Left lung (tissue), 4 donors: ENCODE measurements at regions not wholly inside any gene's neighbourhood (a gene's known extent, or its start where the extent isn't known, plus 50 kb on each side); places are given as distances from the start of the nearest gene placed in this dataset.
A peak's percentile ranks its signal among the peaks of the same experiment; 100 is the strongest.

Experiments used
- ATAC-seq: fragments of 200-7000 bp; cut with Tn5 transposase; one replicate; pipeline ENCODE4 v1.9.1; 2020; ENCODE audit warnings: moderate library complexity
- DNase-seq, 4 donors: peaks; one replicate each; pipeline ENCODE4 v3.0.0-alpha.2; 2013 to 2020
- H3K27ac ChIP-seq, 2 donors: fragments of 200-600 bp; sonication (generic) in 1 of 2; one replicate each; pipeline versions ENCODE4 v1.5.0 to v1.8.0; 2020 to 2021
- H3K27me3 ChIP-seq, 2 donors: fragments of 200-600 bp; sonication (generic) in 1 of 2; one replicate each; pipeline versions ENCODE4 v1.5.0 to v1.8.0; 2020 to 2021
- H3K36me3 ChIP-seq, 2 donors: fragments of 200-600 bp; sonication (generic) in 1 of 2; one replicate each; pipeline versions ENCODE4 v1.5.0 to v1.8.0; 2020 to 2021
- H3K4me1 ChIP-seq, 2 donors: fragments of 200-600 bp; one replicate each; pipeline ENCODE4 v1.8.0; 2021
- H3K4me3 ChIP-seq, 2 donors: fragments of 200-600 bp; sonication (generic) in 1 of 2; one replicate each; pipeline versions ENCODE4 v1.5.0 to v1.8.0; 2020 to 2021; ENCODE audit warnings: mild to moderate bottlenecking in 1 of 2
- H3K9me3 ChIP-seq, 2 donors: fragments of 200-600 bp; sonication (generic) in 1 of 2; one replicate each; pipeline versions ENCODE4 v1.5.0 to v1.8.0; 2020 to 2021
- intact Hi-C, 2 donors: fragments of 100-400 bp; cut with DNase I; formaldehyde crosslinking; loops; one replicate each; pipeline versions ENCODE4 v1.11.2 to v1.14.2; 2022
- TF ChIP-seq, protein P1 (sequence below), 2 donors: fragments of 200-600 bp; sonication (generic) in 1 of 2; IDR thresholded peaks; one replicate each; pipeline versions ENCODE4 v1.5.0 to v1.8.0; 2021; ENCODE audit warnings: antibody characterized with exemption in 2 of 2
- donor health status: DM: no; HTN: yes; CAD: no.
- donor health status: DM: no; HTN: no; CAD: no.

DNA sequence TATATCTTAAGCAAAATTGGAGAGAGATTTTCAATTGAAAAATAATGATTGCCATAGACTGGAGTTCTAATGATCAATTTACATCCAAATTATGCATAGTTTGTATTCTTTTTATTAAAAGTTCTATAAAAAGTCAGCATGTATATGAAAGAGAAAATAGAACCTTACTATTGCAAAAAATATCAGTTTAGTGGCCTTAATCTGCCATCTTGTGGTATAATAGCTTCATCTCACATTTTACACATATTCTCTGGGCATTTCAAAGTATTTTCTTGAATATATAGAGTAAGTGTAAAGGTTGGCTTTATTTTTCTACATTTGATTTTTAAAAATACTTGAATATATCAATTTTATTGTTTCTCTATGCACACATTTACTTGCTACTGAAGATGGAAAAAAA is 1858.6 kb upstream of the CDH9 start:
- H3K27ac ChIP-seq, result no peak overlapping the region
- ATAC-seq (no peak), DNase-seq (peak in 1 of 4 donors; percentile 2)
- no peaks in the 10 kb centered on the region for H3K36me3 ChIP-seq
- H3K4me1 ChIP-seq, result no peaks in the 10 kb centered on the region
- H3K27me3 ChIP-seq, result no peaks in the 10 kb centered on the region
- no peak overlapping the region for H3K4me3 ChIP-seq
- TF ChIP-seq, protein P1, sequence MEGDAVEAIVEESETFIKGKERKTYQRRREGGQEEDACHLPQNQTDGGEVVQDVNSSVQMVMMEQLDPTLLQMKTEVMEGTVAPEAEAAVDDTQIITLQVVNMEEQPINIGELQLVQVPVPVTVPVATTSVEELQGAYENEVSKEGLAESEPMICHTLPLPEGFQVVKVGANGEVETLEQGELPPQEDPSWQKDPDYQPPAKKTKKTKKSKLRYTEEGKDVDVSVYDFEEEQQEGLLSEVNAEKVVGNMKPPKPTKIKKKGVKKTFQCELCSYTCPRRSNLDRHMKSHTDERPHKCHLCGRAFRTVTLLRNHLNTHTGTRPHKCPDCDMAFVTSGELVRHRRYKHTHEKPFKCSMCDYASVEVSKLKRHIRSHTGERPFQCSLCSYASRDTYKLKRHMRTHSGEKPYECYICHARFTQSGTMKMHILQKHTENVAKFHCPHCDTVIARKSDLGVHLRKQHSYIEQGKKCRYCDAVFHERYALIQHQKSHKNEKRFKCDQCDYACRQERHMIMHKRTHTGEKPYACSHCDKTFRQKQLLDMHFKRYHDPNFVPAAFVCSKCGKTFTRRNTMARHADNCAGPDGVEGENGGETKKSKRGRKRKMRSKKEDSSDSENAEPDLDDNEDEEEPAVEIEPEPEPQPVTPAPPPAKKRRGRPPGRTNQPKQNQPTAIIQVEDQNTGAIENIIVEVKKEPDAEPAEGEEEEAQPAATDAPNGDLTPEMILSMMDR (IDR thresholded peaks at IDR 0.05), result no peak
- intact Hi-C loops, result no loop called here
- H3K9me3 ChIP-seq, result peaks cover 0 to 15% of the 10 kb centered on the region in 2 donors

DNA sequence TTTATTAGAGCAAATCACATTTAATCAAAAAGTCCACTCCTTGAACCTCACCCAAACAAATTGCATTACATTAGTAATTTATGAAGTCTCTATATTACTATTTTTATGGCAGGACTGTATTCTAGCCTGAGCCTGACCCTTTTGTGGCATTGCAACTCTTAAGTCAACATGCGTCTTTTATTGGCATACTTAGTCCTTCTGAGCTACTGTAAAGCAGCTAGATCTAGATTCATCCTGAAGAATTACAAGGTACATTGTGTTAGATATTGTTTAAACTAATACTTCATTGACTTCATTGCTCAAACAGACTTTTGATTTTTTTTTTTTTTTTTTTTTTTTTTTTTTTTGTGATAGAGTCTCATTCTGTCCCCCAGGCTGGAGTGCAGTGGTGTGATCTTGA is 1842.5 kb upstream of the CDH9 start:
- Histone ChIP-seq H3K9me3 (peaks cover 0 to 32% of the 10 kb centered on the region in 2 donors), H3K36me3 (no peaks in the 10 kb centered on the region), H3K4me3 (no peak overlapping the region), H3K27me3 (no peaks in the 10 kb centered on the region), H3K27ac (no peak overlapping the region), H3K4me1 (no peaks in the 10 kb centered on the region)
- DNase-seq, result no peak
- intact Hi-C loops, result no loop called here
- TF ChIP-seq, protein P1 (IDR thresholded peaks at IDR 0.05), result no peak
- no peak for ATAC-seq

DNA sequence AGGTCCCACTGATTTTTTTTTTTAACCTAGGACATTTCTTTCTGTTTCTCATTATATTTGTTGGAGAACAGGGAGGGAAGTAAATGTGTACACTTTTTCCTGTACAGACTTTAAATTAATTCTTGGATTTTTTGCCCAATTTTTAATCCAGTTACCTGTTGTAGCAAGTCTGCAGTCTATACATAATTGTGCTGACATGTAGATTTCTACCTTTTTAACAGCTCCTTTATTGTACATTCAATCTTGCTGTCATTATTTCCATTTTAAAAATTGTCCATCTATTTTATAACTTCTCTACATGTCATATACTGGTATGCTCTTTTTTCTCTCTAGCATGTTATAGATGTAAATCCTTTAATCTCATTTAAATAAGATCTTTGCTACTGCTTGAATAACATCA is 1838.7 kb upstream of the CDH9 start:
- Histone ChIP-seq H3K4me1 (no peaks in the 10 kb centered on the region), H3K36me3 (no peaks in the 10 kb centered on the region), H3K27me3 (no peaks in the 10 kb centered on the region), H3K4me3 (no peak overlapping the region), H3K27ac (no peak overlapping the region), H3K9me3 (peaks cover 0 to 9% of the 10 kb centered on the region in 2 donors)
- TF ChIP-seq, protein P1 (IDR thresholded peaks at IDR 0.05), result no peak
- DNase-seq (no peak), ATAC-seq (no peak)
- intact Hi-C loops, result no loop called here

DNA sequence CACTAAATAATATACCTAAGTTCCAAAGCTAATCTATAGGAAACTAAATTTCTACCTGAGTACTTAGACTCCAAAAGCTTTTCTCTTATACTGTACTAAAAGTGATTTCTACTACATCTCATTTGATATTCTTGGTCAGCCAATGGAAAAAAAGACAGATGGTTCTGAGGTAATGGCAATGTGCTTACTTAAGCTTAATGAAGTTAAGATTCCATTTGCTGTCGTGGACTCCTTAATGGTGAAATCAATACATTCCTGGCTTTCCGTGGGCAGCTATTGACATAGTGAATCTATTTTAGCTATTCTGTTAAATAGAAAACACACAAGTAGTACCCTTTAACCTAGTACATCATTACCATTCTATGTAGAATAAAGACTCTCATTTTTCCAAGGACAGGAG is 1825.6 kb upstream of the CDH9 start:
- H3K27ac ChIP-seq, result no peak overlapping the region
- H3K36me3 ChIP-seq, result no peaks in the 10 kb centered on the region
- no peak overlapping the region for H3K4me3 ChIP-seq
- intact Hi-C loops, result no loop called here
- H3K4me1 ChIP-seq, result no peaks in the 10 kb centered on the region
- no peaks in the 10 kb centered on the region for H3K27me3 ChIP-seq
- no peak for ATAC-seq
- TF ChIP-seq, protein P1 (IDR thresholded peaks at IDR 0.05), result no peak
- no peaks in the 10 kb centered on the region for H3K9me3 ChIP-seq
- DNase-seq, result no peak

DNA sequence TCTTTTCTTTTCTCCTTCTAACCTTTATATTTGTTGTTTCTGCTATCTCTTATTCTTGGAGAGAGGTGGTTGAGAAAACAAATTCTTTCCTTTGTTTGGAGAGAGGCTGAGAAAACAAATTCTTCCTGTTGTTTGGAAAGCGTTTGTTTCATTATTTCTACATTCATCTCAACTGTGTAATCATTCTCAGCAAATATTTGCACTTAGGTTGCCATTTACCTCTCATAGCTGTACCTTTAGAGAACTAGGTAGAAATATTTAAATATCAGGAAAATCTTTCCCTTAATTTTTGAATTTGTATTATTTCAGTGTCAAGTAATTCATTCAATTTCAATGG is 1824.4 kb upstream of the CDH9 start:
- TF ChIP-seq, protein P1 (IDR thresholded peaks at IDR 0.05), result no peak
- no peak for DNase-seq
- no peaks in the 10 kb centered on the region for H3K36me3 ChIP-seq
- intact Hi-C loops, result no loop called here
- H3K9me3 ChIP-seq, result no peaks in the 10 kb centered on the region
- no peak for ATAC-seq
- H3K4me1 ChIP-seq, result no peaks in the 10 kb centered on the region
- no peaks in the 10 kb centered on the region for H3K27me3 ChIP-seq
- H3K27ac ChIP-seq, result no peak overlapping the region
- H3K4me3 ChIP-seq, result no peak overlapping the region
